Activated T-cell treated with anti-CD3 and anti-CD28 coated beads, Interleukin-2, amount 50 U/mL, for 72 hours (primary cell): ENCODE measurements at regions not wholly inside any gene's neighbourhood (a gene's known extent, or its start where the extent isn't known, plus 50 kb on each side); places are given as distances from the start of the nearest gene placed in this dataset.
A peak's percentile ranks its signal among the peaks of the same experiment; 100 is the strongest.
"Not testable (repeated sequence)": the region's sequence is repeated elsewhere in the genome, so short reads cannot be mapped to it uniquely, and the experiment has no call there.

Source experiments
- ATAC-seq, 2 donors: fragments of 150-1000 bp; cut with Tn5 transposase; replicated peaks in 1 of 2; 2 replicates each; pipeline ENCODE4 v1.10.0; 2021; ENCODE audit warnings: moderate library complexity in 2 of 2, mild to moderate bottlenecking in 1 of 2
- DNase-seq, 2 donors: peaks; one replicate each; pipeline ENCODE4 v3.0.0; 2021 to 2022; ENCODE audit warnings: mixed read lengths in 1 of 2
- H3K27ac Mint-ChIP-seq: one replicate; pipeline ENCODE4 v1.8.0; 2022; ENCODE audit warnings: mild to moderate bottlenecking, moderate library complexity, mixed read lengths
- H3K27me3 Mint-ChIP-seq: one replicate; pipeline ENCODE4 v1.8.0; 2022; ENCODE audit warnings: low read depth, mixed read lengths
- H3K36me3 Mint-ChIP-seq, 2 donors: one replicate each; pipeline ENCODE4 v1.8.0; 2022; ENCODE audit warnings: mixed read lengths in 2 of 2, mild to moderate bottlenecking in 1 of 2; ENCODE audit not compliant: insufficient read depth in 2 of 2
- H3K4me1 Mint-ChIP-seq: one replicate; pipeline ENCODE4 v1.8.0; 2022; ENCODE audit warnings: low read depth, mixed read lengths
- H3K4me3 Mint-ChIP-seq, 2 donors: one replicate each; pipeline ENCODE4 v1.8.0; 2022; ENCODE audit warnings: mild to moderate bottlenecking in 2 of 2, mixed read lengths in 2 of 2, moderate library complexity in 2 of 2
- H3K9me3 Mint-ChIP-seq, 2 donors: one replicate each; pipeline ENCODE4 v1.8.0; 2022; ENCODE audit warnings: mixed read lengths in 2 of 2

DNA sequence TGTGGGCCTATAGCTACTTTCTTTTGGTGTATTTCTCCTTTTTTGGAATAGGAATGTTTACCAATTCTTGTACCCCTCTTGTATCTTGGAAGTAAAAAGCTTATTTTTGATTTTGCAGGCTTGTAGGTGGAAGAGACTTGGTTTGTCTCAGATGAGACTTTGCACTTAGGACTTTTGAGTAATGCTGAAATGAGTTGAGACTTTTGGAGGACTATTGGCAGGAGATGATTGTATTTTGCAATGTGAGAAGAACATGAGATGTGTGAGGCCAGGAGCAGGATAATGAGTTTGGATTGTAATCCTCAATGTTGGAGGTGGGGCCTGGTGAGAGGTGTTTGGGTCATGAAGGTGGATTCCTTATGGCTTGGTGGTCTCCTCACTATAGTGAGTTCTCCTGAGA, 106.3 kb downstream of the KBTBD8 start:
- H3K36me3 Mint-ChIP-seq = no peaks in the 10 kb centered on the region

DNA sequence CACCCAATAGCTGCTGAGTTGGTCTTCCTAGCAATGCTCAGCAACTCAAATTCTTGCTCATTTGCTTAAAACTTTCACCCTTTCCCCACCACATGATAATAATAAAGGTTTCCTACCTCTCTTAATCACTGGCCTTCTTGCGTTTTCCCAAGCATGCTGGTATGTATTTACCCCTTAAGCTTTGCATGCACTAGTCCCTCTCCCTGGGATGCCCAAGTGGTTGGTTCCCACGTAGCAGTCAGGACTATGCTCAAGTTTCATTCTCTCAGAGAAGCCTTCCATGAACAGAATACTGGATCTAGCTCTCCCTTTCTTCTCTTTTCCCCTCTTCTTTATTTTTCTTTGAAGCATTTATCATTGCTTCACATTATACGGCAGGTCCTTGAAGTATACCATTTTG, 108.8 kb downstream of the KBTBD8 start:
- ATAC-seq = no peak
- H3K27me3 Mint-ChIP-seq = peaks cover 12% of the 10 kb centered on the region
- no peak overlapping the region for H3K4me3 Mint-ChIP-seq
- no peaks in the 10 kb centered on the region for H3K4me1 Mint-ChIP-seq
- peaks cover 2 to 3% of the 10 kb centered on the region in 2 donors for H3K9me3 Mint-ChIP-seq
- DNase-seq = no peak
- H3K27ac Mint-ChIP-seq = no peak overlapping the region
- H3K36me3 Mint-ChIP-seq = no peaks in the 10 kb centered on the region

More for the DNA sequence above, 106.3 kb downstream of the KBTBD8 start:
- Mint-ChIP-seq H3K4me1 (no peaks in the 10 kb centered on the region), H3K9me3 (peaks cover 2 to 3% of the 10 kb centered on the region in 2 donors), H3K4me3 (no peak overlapping the region), H3K27ac (no peak overlapping the region), H3K27me3 (peaks cover 6% of the 10 kb centered on the region)
- DNase-seq (no peak), ATAC-seq (no peak)

DNA sequence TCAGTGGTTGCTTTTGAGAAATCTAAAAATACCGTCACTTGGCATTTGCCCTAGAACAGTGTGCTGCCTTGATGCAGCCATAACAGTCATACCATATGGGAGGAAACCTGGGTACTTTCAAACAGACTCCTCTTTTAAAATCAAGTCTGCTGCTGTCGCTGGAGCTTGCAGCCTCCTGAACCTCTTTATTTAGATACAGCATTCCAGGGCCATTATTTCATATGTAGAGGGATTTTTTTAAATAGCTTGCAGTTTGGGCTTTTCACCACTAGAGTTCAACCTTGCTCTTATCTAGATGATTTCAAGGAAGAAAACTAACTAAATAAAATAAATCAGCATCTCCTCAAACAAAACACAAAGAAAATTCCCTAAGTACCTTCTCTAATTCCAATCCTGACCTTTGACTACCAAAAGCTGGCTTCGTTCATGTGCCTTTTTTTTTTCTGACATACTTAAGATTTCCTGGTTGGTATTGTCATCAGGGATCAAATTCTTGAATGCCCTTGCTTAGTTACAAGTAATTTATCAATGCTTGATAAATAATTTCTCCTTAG, 111.6 kb downstream of the KBTBD8 start:
- peak in 1 of 2 donors; percentile 1 for DNase-seq
- Mint-ChIP-seq H3K9me3 (no peaks in the 10 kb centered on the region), H3K27me3 (peaks cover 26% of the 10 kb centered on the region), H3K4me3 (no peak overlapping the region), H3K27ac (no peak overlapping the region), H3K36me3 (no peaks in the 10 kb centered on the region), H3K4me1 (peaks cover 6% of the 10 kb centered on the region)
- ATAC-seq = no peak

DNA sequence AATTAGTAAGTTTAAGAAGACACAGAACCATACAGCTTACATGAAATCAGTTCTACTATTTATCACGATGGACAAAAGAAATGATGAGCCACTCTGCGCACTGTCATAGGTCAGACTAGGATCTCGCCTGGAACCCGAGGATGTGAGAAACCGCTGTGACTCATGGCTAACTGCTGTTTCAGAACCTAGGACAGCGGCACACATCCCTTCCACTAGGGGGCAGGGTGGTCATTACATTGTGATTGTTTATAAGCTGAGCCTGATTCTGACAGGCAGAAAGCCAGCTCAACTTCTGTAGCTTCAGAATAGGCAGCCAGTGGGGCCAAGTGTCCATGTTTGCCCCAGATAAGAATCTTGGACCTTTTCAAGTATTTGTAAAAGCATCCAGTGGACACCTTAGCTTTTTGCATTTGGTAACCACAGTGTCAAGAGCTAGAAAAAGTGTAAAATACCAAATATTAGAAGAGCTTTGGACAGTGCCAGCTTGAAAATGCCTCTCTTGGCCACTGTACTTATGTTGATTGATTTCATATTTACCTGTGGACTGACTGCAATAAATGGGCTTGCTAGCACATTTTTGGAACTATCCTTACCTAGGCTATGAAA, 115.8 kb downstream of the KBTBD8 start:
- H3K36me3 Mint-ChIP-seq = no peaks in the 10 kb centered on the region
- peaks cover 53% of the 10 kb centered on the region for H3K27me3 Mint-ChIP-seq
- H3K4me3 Mint-ChIP-seq = no peak overlapping the region
- H3K4me1 Mint-ChIP-seq = peaks cover 11% of the 10 kb centered on the region
- ATAC-seq (peak; percentile 99), DNase-seq (peak; percentile 78 to 85)
- no peak overlapping the region for H3K27ac Mint-ChIP-seq
- no peaks in the 10 kb centered on the region for H3K9me3 Mint-ChIP-seq

DNA sequence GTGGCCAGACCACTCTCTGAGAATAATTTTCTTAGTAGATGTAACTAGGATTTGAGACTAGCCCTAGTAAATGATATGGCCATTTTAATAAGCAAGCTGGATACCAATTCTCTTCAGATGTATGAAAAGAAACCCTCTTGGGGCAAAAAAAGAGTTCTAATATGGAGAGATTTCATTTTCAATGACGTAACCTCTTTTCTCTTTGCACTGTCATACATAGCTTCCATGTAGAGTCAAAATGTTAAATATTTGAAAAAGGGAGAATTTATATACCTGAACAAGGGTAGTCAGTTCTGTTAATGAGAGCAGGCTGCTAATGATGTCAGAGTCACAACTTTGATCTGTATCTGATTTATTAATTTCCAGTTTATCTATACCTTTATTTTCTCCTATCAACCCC, 120.0 kb downstream of the KBTBD8 start:
- Mint-ChIP-seq H3K36me3 (no peaks in the 10 kb centered on the region), H3K4me1 (peaks cover 11% of the 10 kb centered on the region), H3K27me3 (peaks cover 69% of the 10 kb centered on the region), H3K4me3 (no peak overlapping the region), H3K9me3 (no peaks in the 10 kb centered on the region), H3K27ac (no peak overlapping the region)
- ATAC-seq (no peak), DNase-seq (no peak)

DNA sequence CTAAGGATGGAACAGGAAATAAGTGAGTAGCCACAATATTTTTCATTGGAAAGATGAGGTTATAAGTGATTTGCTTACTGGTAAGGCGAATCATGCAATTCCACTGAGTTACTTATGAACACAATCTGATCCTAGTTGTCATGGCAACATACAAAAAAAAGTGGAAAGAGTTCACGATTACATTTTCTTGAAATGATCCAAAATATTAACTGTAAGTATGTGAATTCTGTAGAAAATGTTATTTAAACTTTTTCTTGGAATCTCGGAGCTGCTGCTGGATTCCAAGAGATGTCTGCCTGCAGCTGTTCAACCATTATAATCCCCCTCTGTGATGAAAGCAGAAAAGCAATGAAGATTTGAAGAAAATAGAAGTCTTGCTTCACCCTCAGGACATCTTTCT, 120.5 kb downstream of the KBTBD8 start:
- DNase-seq = no peak
- no peak overlapping the region for H3K27ac Mint-ChIP-seq

DNA sequence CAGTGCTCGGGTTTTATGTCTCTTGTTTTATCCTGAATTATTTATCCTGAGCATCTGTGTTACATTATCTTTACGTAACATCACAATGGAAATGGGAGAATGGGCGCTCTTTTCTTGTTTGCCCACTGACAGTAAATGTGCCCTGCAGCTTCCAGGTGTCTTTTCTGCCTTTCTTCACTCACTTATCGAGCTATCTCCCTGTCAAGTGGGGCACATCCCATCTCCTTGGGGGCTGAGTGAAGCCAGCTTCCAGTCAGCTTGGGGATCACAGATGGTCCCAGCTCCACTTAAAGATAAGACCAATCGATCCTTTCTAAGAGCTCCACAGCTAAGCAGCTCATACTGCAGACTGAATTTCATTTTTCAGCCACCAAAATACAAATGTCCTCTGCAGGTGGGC, 125.8 kb downstream of the KBTBD8 start:
- H3K27ac Mint-ChIP-seq = no peak overlapping the region
- H3K4me3 Mint-ChIP-seq = no peak overlapping the region
- peaks cover 0 to 3% of the 10 kb centered on the region in 2 donors for H3K36me3 Mint-ChIP-seq
- no peak for DNase-seq
- ATAC-seq = no peak
- peaks cover 2 to 7% of the 10 kb centered on the region in 2 donors for H3K9me3 Mint-ChIP-seq
- H3K4me1 Mint-ChIP-seq = no peaks in the 10 kb centered on the region
- peaks cover 33% of the 10 kb centered on the region for H3K27me3 Mint-ChIP-seq

More for the DNA sequence above, 120.5 kb downstream of the KBTBD8 start:
- no peaks in the 10 kb centered on the region for H3K36me3 Mint-ChIP-seq
- H3K4me1 Mint-ChIP-seq = peaks cover 7% of the 10 kb centered on the region
- no peak overlapping the region for H3K4me3 Mint-ChIP-seq
- peaks cover 64% of the 10 kb centered on the region for H3K27me3 Mint-ChIP-seq
- ATAC-seq = no peak
- no peaks in the 10 kb centered on the region for H3K9me3 Mint-ChIP-seq

DNA sequence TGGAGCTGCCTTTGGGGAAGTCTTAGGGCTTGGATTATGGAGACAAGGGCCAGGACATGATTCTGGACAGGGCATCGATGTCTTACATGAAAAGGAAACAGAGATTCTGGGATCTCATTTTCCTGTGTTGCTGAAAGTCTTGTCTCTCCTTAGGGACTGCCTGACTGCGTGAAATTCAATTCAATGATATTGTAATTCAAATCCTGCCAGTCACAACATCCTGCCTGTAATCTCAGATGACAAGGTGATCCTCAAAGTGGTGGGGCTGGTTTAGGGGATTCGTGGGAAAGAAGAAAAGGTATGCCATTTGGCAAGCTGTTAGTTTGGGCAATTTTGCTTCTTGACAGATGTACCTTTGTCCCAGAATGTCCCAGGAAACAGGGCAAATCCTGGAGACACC, 129.1 kb downstream of the KBTBD8 start:
- Mint-ChIP-seq H3K4me1 (no peaks in the 10 kb centered on the region), H3K27me3 (peaks cover 33% of the 10 kb centered on the region), H3K9me3 (peaks cover 2 to 7% of the 10 kb centered on the region in 2 donors), H3K4me3 (no peak overlapping the region), H3K36me3 (peaks cover 0 to 3% of the 10 kb centered on the region in 2 donors), H3K27ac (no peak overlapping the region)
- ATAC-seq (no peak), DNase-seq (no peak)

DNA sequence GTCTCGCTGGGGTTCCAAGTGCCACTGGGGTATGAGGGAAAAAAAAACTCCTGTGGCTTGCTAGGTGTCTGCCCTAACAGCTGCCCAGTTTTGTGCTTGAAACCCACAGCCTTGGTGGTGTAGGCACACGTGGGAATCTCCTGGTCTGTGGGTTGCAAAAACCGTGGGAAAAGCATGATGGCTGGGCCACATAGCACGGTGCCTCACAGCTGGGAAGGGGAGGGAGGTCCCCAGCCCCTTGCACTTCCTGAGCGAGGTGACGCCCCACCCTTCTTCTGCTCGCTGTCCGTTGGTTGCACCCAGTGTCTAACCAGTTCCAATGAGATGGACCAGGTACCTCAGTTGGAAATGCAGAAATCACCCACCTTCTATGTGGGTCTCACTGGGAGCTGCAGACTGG, 144.3 kb downstream of the KBTBD8 start:
- ATAC-seq (no peak), DNase-seq (no peak)
- Mint-ChIP-seq H3K9me3 (peaks cover 12 to 21% of the 10 kb centered on the region in 2 donors), H3K36me3 (peaks cover 4 to 10% of the 10 kb centered on the region in 2 donors), H3K4me3 (no peak overlapping the region), H3K27me3 (peaks cover 5% of the 10 kb centered on the region), H3K27ac (no peak overlapping the region), H3K4me1 (no peaks in the 10 kb centered on the region)

DNA sequence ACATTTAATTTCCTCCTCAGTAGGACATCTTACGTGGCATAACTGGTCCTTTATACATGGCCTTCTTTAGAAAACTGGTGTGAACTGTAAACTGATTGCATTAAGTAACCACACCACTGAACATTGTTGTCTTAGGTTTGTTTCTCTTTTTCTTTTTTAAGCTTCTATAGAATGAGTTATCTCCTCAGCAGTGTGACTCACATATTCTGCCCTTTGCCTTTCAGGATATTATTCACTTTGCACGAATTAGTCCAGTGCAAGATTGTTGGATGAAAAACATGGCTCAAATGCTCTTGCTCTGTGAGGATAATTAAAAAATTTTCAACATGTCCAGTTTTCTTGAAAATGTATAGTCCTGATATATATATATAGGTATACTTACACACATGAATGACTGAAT, 147.6 kb downstream of the KBTBD8 start:
- Mint-ChIP-seq H3K4me3 (no peak overlapping the region), H3K27ac (no peak overlapping the region), H3K9me3 (peaks cover 4 to 6% of the 10 kb centered on the region in 2 donors), H3K4me1 (no peaks in the 10 kb centered on the region), H3K27me3 (peaks cover 5% of the 10 kb centered on the region), H3K36me3 (peaks cover under 1 to 4% of the 10 kb centered on the region in 2 donors)
- DNase-seq (no peak), ATAC-seq (no peak)

DNA sequence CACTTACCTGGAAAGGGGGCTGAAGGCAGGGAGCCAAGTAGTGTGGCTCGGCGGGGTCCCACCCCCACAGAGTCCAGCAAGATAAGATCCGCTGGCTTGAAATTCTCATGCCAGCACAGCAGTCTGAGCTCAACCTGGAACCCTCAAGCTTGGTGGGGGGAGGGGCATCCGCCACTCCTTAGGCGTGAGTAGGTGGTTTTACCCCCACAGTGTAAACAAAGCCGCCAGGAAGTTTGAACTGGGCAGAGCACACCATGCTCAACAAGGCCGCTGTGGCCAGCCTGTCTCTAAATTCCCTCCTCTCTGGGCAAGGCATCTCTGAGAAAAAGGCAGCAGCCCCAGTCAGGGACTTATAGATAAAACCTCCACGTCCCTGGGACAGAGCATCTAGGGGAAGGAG, 156.3 kb downstream of the KBTBD8 start:
- peaks cover 0 to 2% of the 10 kb centered on the region in 2 donors for H3K36me3 Mint-ChIP-seq
- ATAC-seq (no peak), DNase-seq (no peak)
- H3K4me3 Mint-ChIP-seq = no peak overlapping the region
- peaks cover 12 to 14% of the 10 kb centered on the region in 2 donors for H3K9me3 Mint-ChIP-seq
- H3K4me1 Mint-ChIP-seq = no peaks in the 10 kb centered on the region
- no peak overlapping the region for H3K27ac Mint-ChIP-seq
- no peaks in the 10 kb centered on the region for H3K27me3 Mint-ChIP-seq

DNA sequence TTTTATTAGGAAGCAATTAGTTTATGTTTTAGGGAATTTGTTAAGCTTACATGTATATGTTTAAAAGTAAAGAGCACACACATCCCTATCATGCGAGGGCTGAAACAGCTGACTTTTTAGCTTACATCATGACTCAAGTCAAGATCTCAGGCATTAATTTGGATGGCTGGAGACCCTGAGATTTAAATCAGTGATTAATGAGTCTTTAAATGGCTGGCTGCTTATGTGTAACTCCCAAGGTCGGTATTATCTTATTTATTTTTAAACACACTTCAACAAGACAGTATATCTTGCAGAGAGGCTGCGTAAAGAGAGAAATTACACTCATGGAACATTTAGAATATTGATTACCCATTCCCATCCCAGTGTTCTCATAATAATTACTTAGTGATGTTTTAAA, 169.4 kb downstream of the KBTBD8 start:
- H3K36me3 Mint-ChIP-seq = no peaks in the 10 kb centered on the region
- H3K4me3 Mint-ChIP-seq = no peak overlapping the region
- no peak overlapping the region for H3K27ac Mint-ChIP-seq
- no peaks in the 10 kb centered on the region for H3K4me1 Mint-ChIP-seq
- H3K9me3 Mint-ChIP-seq = peaks cover 0 to 1% of the 10 kb centered on the region in 2 donors
- H3K27me3 Mint-ChIP-seq = no peaks in the 10 kb centered on the region
- DNase-seq (no peak), ATAC-seq (no peak)

DNA sequence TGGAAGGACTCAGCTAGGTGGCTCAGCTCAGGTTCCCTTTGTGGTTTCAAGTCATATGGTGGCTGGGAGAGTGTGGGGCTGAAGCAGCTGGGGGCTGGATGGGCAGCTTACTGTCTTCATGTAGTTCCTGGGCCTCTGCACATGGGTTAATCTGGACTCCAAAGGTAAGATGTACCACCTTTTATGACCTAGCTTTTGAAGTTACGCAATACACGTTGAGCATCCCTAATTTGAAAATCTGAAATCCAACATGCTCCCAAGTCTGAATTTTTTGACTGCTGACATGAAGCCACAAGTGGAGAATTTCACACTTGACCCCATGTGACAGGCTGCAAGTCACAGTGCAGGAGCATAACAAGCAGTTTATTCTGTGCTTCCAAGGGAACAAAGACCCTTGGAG, 173.7 kb downstream of the KBTBD8 start:
- ATAC-seq (no peak), DNase-seq (no peak)
- no peaks in the 10 kb centered on the region for H3K36me3 Mint-ChIP-seq
- no peak overlapping the region for H3K27ac Mint-ChIP-seq
- no peak overlapping the region for H3K4me3 Mint-ChIP-seq
- H3K9me3 Mint-ChIP-seq = peaks cover 3 to 6% of the 10 kb centered on the region in 2 donors
- no peaks in the 10 kb centered on the region for H3K4me1 Mint-ChIP-seq
- no peaks in the 10 kb centered on the region for H3K27me3 Mint-ChIP-seq

DNA sequence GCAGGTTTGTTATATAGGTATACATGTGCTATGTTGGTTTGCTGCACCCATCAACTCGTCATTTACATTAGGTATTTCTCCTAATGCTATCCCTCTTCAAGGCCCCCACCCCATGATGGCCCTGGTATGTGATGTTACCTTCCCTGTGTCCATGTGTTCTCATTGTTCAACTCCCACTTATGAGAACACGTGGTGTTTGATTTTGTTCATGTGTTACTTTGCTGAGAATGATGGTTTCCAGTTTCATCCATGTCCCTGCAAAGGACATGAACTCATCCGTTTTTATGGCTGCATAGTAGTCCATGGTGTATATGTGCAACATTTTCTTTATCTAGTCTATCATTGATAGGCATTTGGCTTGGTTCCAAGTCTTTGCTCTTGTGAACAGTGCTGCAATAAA, 175.0 kb downstream of the KBTBD8 start:
- H3K27ac Mint-ChIP-seq, ATAC-seq, H3K9me3 Mint-ChIP-seq, H3K4me3 Mint-ChIP-seq, H3K27me3 Mint-ChIP-seq, H3K4me1 Mint-ChIP-seq, DNase-seq, H3K36me3 Mint-ChIP-seq: not testable (repeated sequence)
